ENCODE measurements at regions not wholly inside any gene's neighbourhood (a gene's known extent, or its start where the extent isn't known, plus 50 kb on each side); places are given as distances from the start of the nearest gene placed in this dataset.

DNA sequence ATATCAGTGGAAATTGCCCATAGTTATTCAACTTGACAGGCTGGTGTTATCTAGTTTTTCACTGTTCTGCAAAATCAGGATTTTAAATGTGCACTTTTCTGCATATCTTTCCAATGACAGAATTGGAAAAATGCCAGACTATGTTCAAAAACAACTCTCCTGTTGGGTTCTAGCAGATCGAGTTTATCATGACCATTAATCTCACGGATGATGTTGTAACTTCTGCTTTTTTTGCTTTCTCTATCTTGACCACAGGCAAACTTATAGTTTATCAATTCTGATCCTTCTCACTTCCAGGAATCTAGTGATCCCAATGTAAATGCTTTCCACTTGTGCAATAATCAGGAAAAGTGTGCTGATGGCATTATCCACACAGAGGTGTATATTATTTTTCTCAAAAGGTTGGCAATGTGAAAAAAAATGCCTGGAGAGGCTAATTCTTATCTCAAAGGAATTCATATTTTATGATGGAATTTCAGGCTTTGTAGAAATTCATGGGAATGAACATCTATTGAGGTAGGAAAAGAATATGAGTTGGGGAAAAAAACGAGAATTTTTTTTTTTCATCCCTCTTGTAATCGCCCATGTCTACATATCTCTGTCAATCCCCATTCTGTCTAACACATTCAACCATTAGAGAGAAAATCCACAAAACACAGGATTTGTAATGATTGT lies 73.6 kb upstream of the DAB2 start:
- H3K36me3 Mint-ChIP-seq: no peaks in the 10 kb centered on the region
- no peak overlapping the region for H3K4me3 Mint-ChIP-seq
- H3K9me3 Mint-ChIP-seq: no peaks in the 10 kb centered on the region
- peak overlapping the region; percentile 45 for H3K27ac Mint-ChIP-seq
- TF ChIP-seq, protein P1, sequence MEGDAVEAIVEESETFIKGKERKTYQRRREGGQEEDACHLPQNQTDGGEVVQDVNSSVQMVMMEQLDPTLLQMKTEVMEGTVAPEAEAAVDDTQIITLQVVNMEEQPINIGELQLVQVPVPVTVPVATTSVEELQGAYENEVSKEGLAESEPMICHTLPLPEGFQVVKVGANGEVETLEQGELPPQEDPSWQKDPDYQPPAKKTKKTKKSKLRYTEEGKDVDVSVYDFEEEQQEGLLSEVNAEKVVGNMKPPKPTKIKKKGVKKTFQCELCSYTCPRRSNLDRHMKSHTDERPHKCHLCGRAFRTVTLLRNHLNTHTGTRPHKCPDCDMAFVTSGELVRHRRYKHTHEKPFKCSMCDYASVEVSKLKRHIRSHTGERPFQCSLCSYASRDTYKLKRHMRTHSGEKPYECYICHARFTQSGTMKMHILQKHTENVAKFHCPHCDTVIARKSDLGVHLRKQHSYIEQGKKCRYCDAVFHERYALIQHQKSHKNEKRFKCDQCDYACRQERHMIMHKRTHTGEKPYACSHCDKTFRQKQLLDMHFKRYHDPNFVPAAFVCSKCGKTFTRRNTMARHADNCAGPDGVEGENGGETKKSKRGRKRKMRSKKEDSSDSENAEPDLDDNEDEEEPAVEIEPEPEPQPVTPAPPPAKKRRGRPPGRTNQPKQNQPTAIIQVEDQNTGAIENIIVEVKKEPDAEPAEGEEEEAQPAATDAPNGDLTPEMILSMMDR (IDR thresholded peaks at IDR 0.05; ENCODE audit: unreplicated experiment): no peak
- peaks cover 58% of the 10 kb centered on the region for H3K4me1 Mint-ChIP-seq
- no peak for DNase-seq (ENCODE audit: low spot score in 2 of 2, unreplicated experiment in 2 of 2)
- no peaks in the 10 kb centered on the region for H3K27me3 Mint-ChIP-seq (ENCODE audit: low read depth)

DNA sequence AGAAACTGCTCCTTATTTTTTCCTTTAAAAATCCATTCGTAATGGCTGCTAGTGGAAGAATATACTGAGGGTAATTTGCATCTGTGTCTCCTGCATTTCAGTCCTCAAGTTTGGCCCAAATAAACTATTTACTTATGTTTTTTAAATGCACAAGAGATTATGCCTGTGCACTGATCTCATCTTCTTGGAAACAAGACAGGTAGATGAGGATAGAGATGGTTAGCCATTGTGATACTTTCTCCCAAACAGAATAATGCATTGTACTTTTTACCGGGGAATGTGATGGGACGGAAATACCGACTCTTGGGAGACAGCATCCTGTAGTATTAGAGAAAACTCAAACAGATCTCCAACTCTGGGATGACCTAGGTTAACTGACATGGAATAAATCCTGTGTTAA lies 72.5 kb upstream of the DAB2 start:
- DNase-seq (ENCODE audit: low spot score in 2 of 2, unreplicated experiment in 2 of 2): no peak
- Mint-ChIP-seq H3K27me3 (ENCODE audit: low read depth) (no peaks in the 10 kb centered on the region), H3K27ac (no peak overlapping the region), H3K4me3 (no peak overlapping the region), H3K36me3 (no peaks in the 10 kb centered on the region), H3K9me3 (peaks cover under 1% of the 10 kb centered on the region), H3K4me1 (peaks cover 56% of the 10 kb centered on the region)
- TF ChIP-seq, protein P1 (IDR thresholded peaks at IDR 0.05; ENCODE audit: unreplicated experiment): no peak

DNA sequence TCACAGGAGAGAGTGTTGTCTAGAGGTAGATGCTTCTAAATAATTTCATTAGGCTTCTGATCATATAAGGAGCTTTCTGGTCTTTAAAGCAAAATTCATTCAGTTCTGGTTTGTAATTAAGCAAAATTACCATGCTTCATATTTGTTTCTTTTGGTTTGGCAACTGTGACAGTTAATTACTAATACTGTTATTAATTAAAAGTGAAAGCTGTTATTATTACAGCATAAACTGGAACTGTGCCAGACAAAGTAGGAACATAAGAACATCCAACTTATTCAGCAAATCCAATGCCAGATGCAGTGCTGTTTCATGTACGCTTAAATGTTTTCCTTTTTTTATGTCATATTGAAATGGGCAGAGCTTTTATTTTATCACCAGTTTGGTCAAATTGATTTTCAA lies 70.4 kb upstream of the DAB2 start:
- DNase-seq (ENCODE audit: low spot score in 2 of 2, unreplicated experiment in 2 of 2): no peak
- TF ChIP-seq, protein P1 (IDR thresholded peaks at IDR 0.05; ENCODE audit: unreplicated experiment): no peak
- Mint-ChIP-seq H3K4me3 (no peak overlapping the region), H3K27ac (no peak overlapping the region), H3K4me1 (peaks cover 42% of the 10 kb centered on the region), H3K27me3 (ENCODE audit: low read depth) (no peaks in the 10 kb centered on the region), H3K36me3 (peaks cover 4% of the 10 kb centered on the region), H3K9me3 (peaks cover 18% of the 10 kb centered on the region)

DNA sequence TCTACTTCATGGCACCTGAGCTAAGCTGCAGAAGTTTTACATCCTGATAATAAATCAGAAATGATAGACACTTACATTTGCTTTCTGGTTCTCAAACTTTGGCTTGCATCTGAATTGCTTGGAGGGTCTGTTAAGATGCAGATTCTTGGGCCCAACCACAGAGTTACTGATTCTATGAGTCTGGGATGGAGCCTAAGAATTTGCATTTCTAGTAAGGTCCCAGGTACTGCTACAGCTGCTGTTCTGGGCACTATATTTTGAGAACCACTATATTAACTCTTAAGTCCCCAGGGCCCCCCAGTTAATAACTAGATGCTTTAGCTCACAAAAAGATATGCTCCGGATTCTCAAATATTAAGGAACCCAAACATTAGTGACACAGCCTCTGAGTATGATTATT lies 69.8 kb upstream of the DAB2 start:
- Mint-ChIP-seq H3K36me3 (peaks cover 7% of the 10 kb centered on the region), H3K27me3 (ENCODE audit: low read depth) (no peaks in the 10 kb centered on the region), H3K4me1 (peaks cover 39% of the 10 kb centered on the region), H3K4me3 (no peak overlapping the region), H3K9me3 (peaks cover 22% of the 10 kb centered on the region), H3K27ac (no peak overlapping the region)
- DNase-seq (ENCODE audit: low spot score in 2 of 2, unreplicated experiment in 2 of 2): no peak
- TF ChIP-seq, protein P1 (IDR thresholded peaks at IDR 0.05; ENCODE audit: unreplicated experiment): no peak

DNA sequence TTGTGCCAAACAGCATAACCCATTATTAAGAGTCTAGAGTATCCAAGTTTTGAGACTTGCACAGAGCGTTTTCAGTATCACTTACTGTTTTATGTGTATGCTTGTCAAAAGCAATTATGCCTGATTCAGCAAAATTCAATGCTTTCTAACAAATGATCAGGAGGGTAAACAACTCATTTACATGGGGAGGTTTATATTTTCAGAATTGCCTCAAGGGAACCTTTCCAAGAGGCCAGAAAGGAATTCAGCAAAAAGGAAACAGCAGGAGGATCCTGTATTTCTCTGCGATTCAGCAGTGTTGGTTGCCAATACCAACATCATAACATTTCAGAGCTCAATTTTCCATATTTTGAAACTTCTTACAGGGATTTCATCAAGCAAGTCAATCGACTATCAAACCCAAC lies 69.3 kb upstream of the DAB2 start:
- Mint-ChIP-seq H3K9me3 (peaks cover 24% of the 10 kb centered on the region), H3K4me1 (peaks cover 36% of the 10 kb centered on the region), H3K27ac (no peak overlapping the region), H3K36me3 (peaks cover 7% of the 10 kb centered on the region), H3K27me3 (ENCODE audit: low read depth) (no peaks in the 10 kb centered on the region), H3K4me3 (no peak overlapping the region)
- DNase-seq (ENCODE audit: low spot score in 2 of 2, unreplicated experiment in 2 of 2): no peak
- TF ChIP-seq, protein P1 (IDR thresholded peaks at IDR 0.05; ENCODE audit: unreplicated experiment): no peak

DNA sequence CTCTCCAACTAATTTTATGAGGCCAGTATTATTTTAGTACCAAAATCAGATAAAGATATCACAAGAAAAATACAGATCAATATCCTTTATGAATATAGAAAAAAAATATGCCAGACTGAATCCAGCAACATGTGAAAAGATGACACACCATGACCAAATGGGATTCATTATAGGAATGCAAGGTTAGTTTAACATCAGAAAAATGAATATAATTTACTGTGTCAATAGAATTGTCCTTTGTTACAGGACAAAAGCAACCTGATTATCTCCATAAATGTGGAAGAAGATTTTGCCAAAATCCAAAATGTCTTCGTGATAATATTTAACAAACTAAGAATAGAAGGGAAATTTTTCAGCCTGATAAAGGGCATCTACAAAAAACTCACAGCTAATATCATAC lies 66.4 kb upstream of the DAB2 start:
- Mint-ChIP-seq H3K27me3 (ENCODE audit: low read depth) (no peaks in the 10 kb centered on the region), H3K36me3 (peaks cover 7% of the 10 kb centered on the region), H3K4me3 (no peak overlapping the region), H3K27ac (no peak overlapping the region), H3K9me3 (peaks cover 24% of the 10 kb centered on the region), H3K4me1 (peaks cover 16% of the 10 kb centered on the region)
- no peak for DNase-seq (ENCODE audit: low spot score in 2 of 2, unreplicated experiment in 2 of 2)
- TF ChIP-seq, protein P1 (IDR thresholded peaks at IDR 0.05; ENCODE audit: unreplicated experiment): no peak

All from mesothelial cell of epicardium (in vitro differentiated cells).